SIG-M5 treated with dmso at 0.1 percent for 504 hours (cell line): ENCODE measurements at regions not wholly inside any gene's neighbourhood (a gene's known extent, or its start where the extent isn't known, plus 50 kb on each side); places are given as distances from the start of the nearest gene placed in this dataset.

Experiments used
- DNase-seq: peaks from one replicate; lab custom pipeline; 2025; ENCODE audit not compliant: unreplicated experiment; lab: John Stamatoyannopoulos, UW

DNA sequence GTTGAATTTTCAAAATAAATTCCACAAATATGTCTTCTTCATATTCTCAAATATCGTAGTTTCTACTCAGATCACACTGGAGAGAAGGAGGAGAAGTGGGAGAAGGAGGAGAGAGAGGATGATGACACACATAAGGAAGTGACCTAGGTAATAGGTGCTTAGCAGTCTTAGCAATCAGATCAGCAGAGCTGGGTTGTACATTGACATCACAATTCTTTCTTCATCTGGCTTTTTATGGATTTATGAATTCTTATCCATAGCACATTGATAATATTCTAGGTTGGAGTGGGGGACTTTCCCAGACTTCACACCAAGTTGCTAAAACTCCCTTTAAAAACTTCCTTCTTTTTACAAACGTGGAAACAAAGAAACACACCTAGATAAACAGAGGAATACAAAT lies 86.9 kb downstream of the FGF9 start:
- no peak for DNase-seq

DNA sequence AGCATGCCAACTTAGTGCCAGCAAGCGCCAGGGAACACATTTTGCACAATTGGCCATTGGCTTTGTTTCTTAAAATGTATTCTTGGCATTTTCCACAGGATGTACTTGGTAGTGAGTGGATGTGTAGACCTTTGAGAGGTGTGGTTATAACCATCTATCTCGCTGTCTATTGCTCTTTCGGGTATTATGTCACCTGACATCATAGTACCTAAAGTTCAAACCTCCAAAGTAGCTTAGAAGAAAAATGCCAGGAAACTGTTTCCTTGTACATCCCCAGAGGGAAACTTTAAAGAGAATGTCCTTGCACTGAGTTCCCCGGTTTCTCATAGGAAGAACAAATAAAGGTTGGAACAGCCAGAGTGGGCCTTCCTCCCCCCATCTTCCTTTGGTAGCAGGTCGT lies 87.6 kb downstream of the FGF9 start:
- no peak for DNase-seq

DNA sequence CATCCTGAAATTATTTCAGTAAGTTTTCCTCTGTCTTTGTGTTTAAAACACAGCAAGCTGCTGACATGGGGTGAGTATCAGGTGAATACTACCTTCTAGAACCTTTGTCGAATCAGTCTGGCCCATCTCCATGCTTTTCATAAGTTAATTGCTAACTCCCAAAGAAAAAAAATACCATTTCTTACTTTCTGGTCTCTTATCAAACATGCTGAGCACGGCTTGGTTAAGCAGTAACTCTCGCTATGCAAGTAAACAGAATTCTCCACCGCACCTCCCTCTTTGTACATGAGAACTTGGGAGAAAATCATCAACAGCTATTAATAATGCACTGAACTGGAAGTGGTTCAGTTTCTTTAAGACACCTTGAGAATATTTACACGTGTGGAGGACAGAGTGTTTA lies 88.6 kb downstream of the FGF9 start:
- no peak for DNase-seq

DNA sequence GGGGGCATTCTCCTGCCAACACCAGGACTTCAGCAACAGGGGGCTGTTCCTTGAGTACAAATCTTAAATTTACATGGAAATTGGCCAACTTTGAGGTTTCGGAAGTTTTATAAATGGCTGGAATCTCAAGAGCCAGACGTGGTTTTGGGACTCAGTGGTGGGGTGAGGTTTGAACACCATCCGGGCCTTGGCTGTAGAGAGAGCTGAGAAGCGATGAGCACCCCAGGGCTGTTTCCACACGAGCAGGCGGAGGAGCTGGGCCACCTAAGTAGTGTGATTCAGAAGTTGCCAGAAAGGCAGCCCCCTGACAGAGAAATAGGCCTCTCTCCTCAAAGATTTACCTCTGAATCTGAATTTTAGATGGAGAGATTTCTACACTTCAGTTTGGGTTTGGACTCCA lies 89.0 kb downstream of the FGF9 start:
- no peak for DNase-seq

DNA sequence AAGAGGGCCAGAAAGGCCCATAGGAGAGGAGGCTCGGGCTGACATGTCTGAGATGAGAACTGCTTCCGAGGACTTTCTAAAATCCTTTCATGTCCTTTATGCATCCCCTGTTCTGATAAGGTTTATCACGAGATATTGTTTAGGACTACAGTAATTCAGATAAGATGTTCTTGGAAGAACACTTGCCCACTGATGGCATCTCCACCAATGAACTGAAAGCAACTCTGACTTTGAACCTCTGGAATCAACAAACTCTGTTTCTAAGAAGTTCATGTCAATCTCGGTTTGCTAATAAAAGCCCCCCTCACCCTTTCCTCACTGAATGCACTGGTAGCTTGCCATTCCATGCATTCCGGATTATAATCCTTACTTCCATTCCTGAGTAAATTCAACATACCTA lies 90.9 kb downstream of the FGF9 start:
- DNase-seq = no peak

DNA sequence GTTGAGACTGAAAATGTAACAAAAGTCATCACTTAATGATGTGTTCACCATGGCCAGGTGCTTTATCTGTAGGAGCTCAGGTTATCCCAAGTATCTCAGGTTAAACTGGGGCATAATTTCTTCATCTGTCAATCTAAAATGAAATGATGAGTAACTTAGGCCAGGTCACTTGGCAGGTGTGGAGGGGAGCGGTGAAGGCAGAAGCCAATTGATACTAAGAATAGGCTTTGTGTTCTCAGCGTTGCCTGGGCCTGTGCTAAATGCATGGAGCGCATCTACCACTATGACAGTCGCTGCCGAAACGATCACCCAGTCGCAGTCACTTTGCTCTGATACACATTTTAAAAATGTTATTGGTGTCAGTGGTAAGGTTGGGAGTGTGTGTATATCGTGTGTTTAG lies 91.6 kb downstream of the FGF9 start:
- DNase-seq = no peak

DNA sequence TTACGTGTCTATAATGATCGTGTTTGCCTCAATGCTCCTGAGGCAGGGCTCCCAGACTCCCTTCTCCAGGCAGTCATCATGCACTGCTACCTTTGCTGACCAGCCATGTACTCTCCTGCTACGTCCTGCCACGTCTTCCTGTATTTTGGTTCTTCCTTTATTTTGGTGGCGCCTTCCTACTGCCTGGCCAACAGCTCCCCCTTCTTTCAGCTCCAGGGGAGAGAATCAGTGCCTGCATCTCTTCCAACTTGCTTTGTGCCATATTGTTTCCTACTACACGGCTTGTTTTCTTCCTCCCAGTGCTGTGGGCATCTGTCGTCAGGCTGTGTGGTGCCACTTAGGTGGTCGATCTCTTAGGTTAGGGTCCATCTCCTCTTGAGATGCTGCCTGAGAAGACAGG lies 96.2 kb downstream of the FGF9 start:
- DNase-seq = no peak

DNA sequence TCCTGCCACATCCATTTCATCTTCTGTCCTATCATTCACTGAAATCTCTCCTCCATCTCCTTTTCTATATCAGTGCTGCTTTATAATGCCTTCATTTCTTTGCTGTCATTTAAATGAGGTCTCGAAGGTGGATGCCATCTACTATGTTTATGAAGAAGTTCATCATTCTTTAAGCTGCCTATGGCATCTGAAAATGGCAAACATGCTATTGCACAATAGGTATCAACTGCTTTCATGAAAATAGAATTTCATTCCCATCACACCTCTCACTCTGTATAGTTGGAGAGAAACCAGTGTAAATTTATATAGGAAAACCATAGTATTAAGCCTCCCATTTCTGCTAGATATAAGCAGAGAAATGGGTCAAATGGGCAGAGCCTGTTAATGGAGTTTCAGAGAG lies 100.2 kb downstream of the FGF9 start:
- DNase-seq = no peak

DNA sequence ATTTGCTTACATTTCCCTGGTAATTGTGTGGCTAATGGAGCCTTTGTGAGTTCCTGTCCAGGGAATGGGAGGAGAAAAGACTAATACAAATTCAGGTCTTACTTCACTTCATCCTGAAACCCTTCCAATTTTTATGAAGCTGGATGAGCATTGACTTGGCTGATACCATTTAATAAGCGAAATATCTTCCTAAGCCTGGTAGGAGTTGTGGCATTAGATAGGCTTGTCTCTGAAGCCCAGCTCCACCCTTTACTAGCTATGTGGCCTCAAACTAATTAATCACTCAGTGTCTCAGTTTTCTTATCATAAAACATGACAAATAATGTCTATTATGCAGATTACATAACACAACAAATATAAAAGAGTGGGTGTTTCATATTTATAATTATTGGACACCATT lies 106.3 kb downstream of the FGF9 start:
- no peak for DNase-seq

DNA sequence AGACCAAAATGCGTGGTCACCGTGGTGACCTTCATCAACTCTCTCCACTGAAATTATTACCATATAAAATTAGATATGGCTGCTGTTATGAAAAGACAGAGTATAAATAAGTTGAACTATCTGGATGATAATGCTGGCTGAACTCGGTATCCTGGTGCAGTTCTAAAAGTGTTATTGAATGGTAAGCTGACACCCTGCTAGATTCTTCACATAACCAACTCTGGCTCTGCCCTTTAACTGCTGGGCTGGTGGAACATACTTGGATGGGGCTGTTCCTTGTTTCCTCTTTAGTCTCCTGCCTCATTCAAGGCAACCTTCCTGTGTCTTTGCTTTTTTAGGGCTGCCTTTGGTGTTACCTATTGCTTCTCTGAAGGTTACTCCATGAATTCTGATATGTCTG lies 106.9 kb downstream of the FGF9 start:
- no peak for DNase-seq

DNA sequence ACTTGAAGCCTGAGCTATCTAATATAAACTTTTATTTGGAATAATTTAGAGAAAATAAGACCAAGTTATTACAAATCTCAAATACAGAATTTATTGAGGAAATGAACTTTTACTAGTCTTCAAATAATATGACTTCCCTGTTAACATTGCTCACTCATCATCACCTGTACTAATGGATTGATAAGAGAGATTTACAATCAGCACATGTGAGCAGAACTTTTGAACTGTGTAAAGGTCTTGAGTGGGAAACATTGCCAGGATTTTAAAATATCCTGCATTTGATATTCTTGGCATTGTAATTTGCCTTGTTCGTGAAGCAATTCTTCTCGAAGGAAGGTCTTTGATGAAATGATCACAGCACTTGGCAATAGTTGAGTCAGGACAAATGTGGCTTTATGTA lies 111.9 kb downstream of the FGF9 start:
- DNase-seq = no peak

DNA sequence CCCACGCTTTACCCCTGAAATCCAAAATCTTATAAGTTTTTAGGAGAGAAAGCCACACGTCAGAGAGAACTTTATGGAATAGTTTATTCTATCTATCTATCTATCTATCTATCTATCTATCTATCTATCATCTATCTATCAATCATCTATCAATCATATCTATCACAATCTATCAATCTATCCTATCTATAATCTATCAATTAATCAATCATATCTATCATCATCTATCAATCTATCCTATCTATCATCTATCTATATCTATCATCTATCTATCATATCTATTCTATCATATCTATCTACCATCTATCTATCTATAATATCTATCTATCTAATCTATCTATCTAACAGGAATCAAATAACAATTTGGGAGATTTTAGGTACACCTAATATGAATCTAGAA lies 115.1 kb downstream of the FGF9 start:
- DNase-seq = no peak

DNA sequence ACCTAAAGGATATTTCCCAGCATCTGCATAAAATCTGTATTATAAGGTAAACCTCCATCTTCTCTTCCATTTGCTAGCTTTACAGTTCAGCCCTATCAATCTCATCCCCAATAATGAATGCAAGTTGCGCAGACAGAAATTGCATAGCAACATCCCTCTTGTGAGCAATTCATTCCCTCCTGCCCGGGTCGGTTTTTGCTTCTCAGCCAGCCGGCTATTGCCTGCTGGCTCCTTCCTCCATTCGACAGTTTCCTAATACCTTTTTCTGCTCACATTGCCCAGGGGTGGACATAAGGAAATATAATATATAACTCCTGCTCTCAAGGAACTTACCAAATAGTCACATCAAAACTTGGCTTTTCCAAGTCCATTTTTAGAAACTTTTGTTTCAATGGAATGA lies 125.2 kb downstream of the FGF9 start:
- DNase-seq = no peak

DNA sequence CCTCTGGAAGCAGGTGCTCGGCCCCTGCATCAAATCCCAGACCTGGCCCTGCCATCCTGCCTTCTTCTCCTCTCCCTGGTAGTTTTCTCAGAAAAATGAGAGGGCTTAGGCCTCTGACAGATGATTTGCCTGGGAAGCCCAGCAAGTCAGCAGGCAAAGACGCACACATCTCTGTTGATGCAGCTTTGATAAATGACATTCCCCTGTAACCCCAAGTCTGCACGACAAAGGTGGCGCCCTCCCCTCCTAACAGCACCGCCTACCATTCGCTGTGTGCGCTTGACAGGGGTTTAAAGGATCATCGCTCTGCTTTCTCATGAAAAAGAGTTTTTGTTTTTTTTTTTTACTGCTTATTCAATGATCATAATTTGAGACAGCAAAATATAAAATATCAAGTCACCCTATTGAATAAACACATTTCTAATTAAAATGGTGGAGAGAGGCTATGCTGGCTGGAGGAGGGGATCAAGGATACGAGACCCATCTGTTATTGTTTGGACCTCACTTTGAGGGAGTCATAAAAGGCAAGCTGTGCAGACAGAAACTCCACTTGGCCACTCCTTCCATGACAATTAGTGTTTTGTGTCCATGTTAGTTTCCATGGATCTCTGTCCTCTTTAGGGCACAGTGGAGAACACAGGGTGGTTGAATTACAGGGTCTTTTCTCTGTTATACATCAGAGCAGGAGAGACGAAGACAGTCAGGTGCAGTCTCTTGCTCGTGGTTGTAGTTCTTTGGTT lies 126.1 kb downstream of the FGF9 start:
- no peak for DNase-seq

DNA sequence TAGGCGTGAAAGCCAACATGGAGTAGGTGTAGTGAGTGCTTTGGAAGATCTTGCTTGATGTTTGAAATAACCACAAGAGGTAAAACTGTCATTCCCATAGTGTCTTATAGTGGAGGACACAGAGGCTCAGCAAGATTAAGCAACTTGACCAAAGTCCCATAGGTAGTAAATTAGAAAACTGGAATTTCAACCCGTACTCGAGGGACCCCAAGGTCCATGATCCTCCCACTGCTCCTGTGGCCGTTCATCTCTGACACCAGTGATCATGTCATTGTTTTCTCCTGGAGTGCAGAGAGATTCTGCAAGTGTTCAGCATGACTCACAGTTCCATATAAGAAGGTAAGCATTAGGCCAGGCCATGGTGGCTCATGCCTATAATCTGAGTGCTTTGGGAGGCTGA lies 126.9 kb downstream of the FGF9 start:
- no peak for DNase-seq

DNA sequence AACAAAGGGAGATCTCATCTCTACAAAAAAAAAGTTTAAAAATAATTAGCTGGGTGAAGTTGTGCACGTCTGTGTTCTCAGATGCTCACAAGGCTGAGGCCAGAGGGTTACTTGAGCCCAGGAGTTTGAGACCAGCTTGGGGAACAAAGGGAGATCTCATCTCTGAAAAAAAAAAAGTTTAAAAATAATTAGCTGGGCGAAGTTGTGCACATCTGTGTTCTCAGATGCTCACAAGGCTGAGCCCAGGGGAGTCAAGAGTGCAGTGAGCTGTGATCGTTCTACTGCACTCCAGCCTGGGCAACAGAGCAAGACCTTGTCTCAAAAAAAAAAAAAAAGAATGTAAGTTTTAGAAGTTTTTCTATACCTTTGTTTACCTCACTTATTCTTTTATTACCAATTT lies 127.3 kb downstream of the FGF9 start:
- DNase-seq = no peak

DNA sequence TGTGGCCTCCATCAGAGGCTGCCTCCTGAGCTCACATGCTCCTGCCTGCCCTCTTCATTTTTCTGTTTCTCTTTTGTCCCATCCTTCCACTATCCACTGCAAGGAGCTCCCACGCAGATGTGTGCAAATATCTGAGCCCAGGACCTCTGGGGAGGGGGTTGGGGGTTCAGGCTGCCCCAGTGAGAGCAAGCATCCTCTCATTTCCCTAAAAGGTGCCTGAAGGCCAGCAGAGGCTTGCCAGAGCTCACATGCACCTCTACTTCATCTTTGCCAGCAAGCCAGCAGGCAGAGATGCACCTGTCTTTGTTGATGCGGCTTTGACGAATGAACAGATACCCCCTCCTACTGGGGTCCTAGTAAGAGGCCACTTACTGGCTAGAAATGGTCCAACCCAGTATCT lies 128.8 kb downstream of the FGF9 start:
- DNase-seq = no peak

DNA sequence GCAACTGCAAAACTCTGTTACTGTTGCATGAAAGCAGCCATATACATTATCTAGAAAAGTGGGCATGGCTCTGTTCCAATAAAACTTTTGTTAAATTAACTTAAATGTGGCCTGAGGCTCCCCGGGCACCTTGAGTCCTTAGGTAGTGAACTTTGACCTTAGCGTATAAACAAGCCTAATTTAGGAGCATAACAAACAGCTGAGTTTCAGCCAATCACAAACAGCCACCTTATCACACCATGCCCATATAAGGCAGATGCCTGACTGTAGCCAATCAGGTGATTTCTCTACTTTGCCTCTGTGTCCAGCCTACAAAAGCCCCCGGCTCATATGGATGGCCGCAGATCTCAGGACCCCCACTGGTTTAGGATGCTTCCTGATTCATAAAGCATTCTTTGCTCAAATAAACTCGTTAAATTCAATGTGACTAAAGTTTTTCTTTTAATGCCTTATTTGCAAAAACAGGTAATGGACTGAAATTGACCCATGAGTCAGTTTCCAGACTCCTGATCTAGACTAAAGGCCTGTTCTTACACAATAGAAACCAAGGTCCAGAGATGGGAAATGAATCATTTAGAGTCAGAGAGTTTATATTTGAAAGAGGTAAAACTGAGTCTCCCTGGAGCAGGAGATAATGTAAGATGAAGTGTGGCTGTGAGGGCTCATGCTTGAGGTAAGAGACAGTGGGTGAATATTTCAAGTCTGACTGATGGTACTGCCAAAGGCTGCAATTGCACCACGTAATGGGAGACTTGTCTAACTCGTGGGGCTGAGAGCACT lies 130.2 kb downstream of the FGF9 start:
- DNase-seq = no peak

DNA sequence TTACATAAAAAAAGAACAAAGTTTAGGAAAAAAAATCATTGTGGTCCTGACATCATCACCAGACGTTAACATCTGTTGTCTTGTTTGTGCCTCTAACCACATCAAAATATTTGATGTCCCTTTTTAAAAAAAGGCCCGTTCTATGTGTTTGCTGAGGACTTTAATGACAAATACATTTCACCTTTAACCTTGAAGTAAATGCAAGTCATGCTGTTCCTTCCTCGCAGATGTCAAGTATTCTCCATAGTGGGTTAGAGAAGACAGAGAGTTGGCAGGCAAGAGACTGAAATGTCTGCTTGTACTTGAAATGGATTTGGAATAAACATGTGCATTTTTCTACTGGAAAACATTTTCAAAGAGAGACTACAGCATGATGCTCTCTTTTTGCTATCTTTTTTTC lies 134.9 kb downstream of the FGF9 start:
- DNase-seq = no peak

DNA sequence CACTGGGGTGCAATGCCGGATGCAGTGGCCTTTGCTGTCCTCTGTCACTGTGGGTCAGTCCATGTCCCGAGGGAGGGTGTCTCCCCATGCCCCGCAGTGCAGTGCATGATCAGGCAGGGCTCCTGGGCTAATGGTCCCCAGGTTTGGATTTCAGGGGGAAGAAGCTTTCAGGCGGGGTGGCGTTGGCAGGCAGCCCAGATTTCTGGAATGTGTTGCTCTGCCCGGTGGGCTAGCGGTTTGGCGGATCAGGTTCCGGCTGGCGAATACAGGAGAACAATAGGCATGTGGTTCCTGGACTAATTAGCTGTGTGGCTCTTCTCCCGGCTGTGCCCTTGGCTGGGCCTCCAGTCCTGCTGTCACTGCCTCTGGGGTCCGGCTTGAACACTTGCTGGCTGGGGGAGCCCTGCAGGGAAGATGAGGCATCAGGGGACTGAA lies 141.3 kb downstream of the FGF9 start:
- no peak for DNase-seq

DNA sequence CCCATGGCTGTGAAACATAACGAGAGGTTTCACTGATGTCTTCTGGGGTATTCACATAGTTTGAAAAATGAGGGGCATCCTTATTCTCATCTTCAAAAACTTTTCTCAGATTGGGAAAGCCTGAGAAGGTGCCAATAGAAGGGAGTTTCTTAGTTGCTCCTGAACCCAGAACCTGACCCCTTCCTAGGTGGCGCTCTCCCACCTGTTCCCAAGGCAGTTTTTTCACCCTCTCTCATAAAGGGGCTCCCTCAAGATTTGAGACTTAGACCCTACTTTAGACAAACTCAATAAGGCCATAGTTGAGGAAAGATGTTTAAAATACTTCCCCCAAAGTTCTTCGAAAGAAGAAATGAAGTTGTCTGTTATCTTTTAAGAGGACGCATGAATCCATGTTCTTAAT lies 142.2 kb downstream of the FGF9 start:
- DNase-seq = no peak

DNA sequence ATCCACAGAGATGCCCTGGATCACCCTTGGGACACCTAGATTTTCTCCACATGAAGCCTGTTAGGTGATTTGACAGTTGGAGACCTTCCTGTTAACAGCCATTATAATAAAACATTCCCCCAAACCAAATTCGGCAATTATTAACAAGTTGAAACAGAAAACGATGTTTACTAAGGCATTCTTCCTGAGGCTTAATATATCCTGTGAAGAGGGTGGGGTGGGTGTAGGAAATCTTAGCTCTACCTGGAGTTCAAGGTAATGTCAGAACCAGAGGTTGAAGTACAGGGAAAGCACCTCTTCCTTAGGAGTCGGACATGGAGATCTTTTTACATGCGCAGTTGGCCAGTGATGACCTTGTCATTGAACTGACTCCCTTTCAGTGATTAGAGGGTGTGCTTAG lies 143.0 kb downstream of the FGF9 start:
- no peak for DNase-seq

DNA sequence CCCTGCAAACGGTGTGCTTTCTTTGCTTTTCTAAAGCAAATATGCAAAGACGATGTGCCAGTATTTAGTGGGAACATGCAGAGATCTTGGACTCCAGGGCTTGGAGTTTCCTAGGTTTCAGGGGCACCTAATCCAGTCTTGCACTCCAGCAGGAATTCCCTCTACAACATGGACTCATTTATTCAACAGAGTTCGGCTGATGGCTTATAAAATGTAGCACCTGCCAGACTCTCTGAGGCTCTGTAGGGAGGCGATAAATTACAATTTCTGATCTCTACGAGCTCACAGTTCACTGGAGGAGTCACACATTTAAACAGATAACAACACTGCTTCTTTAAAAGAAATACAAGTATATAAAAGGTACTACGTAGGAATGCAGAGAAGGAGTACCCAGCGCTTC lies 143.7 kb downstream of the FGF9 start:
- no peak for DNase-seq
